HFF-Myc (cell line): ENCODE measurements at regions not wholly inside any gene's neighbourhood (a gene's known extent, or its start where the extent isn't known, plus 50 kb on each side); places are given as distances from the start of the nearest gene placed in this dataset.
"Not testable (repeated sequence)": the region's sequence is repeated elsewhere in the genome, so short reads cannot be mapped to it uniquely, and the experiment has no call there.

Source experiments
- DNase-seq: peaks from one replicate; pipeline ENCODE4 v3.0.0-alpha.2; 2011; ENCODE audit warnings: low read depth; ENCODE audit errors: extremely low read depth
- H3K4me3 ChIP-seq: replicated peaks from 2 replicates; pipeline ENCODE4 v1.5.1; 2011; ENCODE audit warnings: low read depth, mild to moderate bottlenecking, control low read depth, low read length
- CTCF ChIP-seq: IDR thresholded peaks from 2 replicates; pipeline ENCODE4 v1.5.1; 2012; ENCODE audit warnings: mild to moderate bottlenecking, low read depth, low read length, control low read depth; ENCODE audit errors: missing control alignments

DNA sequence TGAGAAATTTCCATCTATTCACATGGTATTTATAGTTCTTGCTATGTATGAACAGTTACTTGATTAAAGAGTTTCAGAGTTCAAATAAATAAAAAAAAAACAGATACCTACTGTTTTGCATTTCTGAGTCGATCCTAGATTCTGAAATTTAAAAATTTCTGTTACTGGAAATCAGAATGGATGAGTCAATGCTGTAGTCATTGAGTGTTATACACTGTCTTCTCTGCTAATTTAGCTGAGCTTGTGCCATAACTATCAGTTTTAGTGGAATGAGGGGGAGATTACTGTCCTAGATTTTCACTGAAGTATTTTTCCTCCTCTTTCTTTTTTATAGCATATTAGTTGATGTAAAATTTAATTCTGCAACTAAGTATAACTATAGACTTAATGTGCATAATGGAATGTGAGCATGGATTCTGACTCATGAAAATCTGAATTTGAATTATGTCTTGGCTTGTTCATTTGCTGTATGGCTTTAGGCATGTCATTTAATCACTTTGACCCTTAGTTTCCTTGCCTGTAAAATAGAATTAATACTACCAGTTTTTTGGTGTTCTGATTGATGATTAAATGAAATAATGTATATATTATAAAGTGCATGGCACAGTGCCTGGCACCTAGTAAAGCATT lies 581.5 kb upstream of the CHD1 start:
- H3K4me3 ChIP-seq, DNase-seq: not testable (repeated sequence)

- not testable (repeated sequence) for H3K4me3 ChIP-seq, DNase-seq
These were observed 580.3 kb upstream of the CHD1 start for GRCh38 chr5:99509064-99509463.

DNA sequence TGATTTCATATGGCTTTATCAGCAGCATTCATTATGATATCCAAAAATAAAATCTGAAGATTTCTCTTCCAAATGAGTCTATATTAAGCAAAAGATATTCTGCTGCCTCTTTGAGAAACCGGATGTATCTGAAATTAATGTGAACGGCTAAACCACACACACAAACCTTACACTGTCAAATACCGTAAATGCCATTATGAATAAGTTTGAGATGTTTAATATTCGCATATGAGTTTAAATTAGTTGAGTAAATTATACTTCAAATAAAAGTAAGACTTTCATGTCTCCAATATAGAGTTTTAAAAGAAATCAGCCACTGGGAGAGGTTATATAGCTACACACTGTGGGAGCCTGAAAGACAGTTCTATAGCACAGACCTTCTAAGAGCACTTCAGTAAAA lies 566.6 kb upstream of the CHD1 start:
- DNase-seq, H3K4me3 ChIP-seq: not testable (repeated sequence)

GRCh38 chr5:99478450-99478849 lies 549.6 kb upstream of the CHD1 start:
- not testable (repeated sequence) for H3K4me3 ChIP-seq, DNase-seq

DNA sequence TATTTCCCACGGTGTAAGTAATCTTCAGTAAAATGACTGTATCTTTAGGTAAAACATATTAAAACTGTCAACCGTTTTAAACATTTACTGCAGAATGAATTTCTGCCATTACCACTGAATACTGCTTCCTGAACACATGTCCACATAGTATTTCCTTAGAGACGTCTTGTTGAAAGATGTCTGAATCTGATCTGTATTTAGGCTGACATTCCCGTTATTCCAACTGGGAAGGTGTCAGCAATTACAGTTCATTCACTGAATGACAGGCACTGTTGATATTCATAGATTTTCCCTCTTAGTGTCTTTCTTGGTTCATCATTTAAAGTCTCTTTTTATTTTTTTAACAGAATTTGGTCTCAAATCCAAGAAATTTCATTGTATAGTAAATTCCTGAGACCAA lies 544.5 kb upstream of the CHD1 start:
- DNase-seq, H3K4me3 ChIP-seq: not testable (repeated sequence)

- H3K4me3 ChIP-seq, DNase-seq: not testable (repeated sequence)
These were observed 542.9 kb upstream of the CHD1 start for GRCh38 chr5:99471726-99472125.

DNA sequence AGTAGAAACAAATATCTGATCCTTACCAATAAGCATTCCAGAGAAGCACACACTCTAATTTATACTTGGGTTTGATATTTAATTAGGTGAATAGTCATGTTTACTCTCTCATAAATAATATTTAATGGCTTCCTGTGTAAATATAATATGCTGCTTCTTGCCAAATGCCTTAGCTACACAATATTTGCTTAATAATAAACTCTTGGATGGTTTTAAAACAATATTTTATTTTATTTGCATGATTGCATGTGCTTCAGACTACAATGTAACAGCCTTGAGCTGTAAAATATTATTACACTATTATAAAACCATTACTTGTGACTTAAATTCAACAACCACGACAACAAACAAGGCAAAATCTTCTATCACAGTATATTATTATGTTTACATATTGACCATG lies 542.4 kb upstream of the CHD1 start:
- H3K4me3 ChIP-seq, DNase-seq: not testable (repeated sequence)

- not testable (repeated sequence) for DNase-seq
These were observed 541.8 kb upstream of the CHD1 start for GRCh38 chr5:99470636-99471035.

DNA sequence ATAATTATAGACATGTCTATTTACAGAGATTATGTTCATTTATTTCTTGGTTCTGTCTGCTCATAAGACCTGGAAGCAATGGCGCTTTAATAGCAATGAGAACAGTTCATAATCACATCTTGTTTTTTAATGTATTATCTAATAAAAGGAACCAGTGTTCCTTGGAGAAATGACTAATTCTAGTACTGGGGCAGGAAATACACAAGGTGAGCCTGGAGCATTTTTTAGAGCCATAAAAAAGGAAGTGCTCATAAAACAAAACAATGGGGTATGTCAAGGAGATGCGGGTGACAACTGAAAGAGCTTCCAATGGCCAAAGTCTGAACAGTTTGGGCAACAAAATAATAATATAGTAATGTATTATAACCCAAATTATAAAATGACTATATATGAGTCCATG lies 531.9 kb upstream of the CHD1 start:
- no peak for TF ChIP-seq CTCF
- DNase-seq: no peak
- H3K4me3 ChIP-seq: no peak overlapping the region

More at GRCh38 chr5:99470636-99471035, 541.8 kb upstream of the CHD1 start:
- H3K4me3 ChIP-seq: not testable (repeated sequence)

DNA sequence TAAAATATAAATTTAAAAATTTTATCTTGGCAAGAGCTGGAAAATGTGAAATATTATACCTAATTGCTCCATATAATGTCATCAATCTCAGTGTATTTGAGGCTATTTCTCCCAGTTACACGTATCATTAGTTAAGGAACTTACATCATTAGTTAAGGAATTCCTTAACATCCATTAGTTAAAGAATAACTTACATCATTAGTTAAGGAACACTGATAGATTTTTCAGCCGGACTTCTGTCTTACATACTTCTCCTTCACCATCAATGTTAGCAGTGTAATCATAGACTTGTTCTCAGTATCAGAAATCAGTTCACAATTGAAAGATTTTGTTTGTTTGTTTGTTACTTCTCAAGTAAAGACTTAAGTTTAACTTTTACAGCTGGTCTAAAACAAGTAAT lies 524.4 kb upstream of the CHD1 start:
- no peak for TF ChIP-seq CTCF
- H3K4me3 ChIP-seq: no peak overlapping the region
- DNase-seq: no peak

GRCh38 chr5:99449786-99450185 lies 521.0 kb upstream of the CHD1 start:
- TF ChIP-seq CTCF: no peak
- H3K4me3 ChIP-seq: no peak overlapping the region
- no peak for DNase-seq
